22Rv1 (cell line): ENCODE measurements at regions not wholly inside any gene's neighbourhood (a gene's known extent, or its start where the extent isn't known, plus 50 kb on each side); places are given as distances from the start of the nearest gene placed in this dataset.

Experiments used
- ZFX ChIP-seq: fragments of 450-650 bp; IDR thresholded peaks from 2 replicates; pipeline ENCODE4 v1.6.1; 2017; ENCODE audit warnings: antibody characterized with exemption, borderline replicate concordance
- TF ChIP-seq, protein P1 (sequence below): fragments of 450-650 bp; IDR thresholded peaks from 2 replicates; pipeline ENCODE4 v1.5.1; 2017; ENCODE audit warnings: mild to moderate bottlenecking

DNA sequence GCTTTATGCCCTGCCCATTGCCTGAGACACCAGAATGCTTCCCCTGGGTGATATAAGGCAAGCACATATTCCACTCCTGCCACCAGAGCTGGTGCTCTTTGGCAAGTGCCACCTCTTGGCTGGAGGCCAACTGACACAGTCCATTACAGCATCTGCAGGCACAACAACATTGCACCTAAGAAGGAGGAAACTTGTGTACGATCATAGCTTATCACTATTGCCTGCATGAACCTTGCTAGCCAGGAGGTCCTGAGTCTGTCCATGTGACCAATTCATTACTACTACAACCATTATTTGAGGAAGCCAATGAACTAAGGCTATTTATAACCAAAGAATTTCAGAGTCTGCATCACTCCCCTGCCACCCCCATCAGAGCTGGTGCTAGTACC is 119.8 kb upstream of the SCAF11 start:
- TF ChIP-seq, protein P1, sequence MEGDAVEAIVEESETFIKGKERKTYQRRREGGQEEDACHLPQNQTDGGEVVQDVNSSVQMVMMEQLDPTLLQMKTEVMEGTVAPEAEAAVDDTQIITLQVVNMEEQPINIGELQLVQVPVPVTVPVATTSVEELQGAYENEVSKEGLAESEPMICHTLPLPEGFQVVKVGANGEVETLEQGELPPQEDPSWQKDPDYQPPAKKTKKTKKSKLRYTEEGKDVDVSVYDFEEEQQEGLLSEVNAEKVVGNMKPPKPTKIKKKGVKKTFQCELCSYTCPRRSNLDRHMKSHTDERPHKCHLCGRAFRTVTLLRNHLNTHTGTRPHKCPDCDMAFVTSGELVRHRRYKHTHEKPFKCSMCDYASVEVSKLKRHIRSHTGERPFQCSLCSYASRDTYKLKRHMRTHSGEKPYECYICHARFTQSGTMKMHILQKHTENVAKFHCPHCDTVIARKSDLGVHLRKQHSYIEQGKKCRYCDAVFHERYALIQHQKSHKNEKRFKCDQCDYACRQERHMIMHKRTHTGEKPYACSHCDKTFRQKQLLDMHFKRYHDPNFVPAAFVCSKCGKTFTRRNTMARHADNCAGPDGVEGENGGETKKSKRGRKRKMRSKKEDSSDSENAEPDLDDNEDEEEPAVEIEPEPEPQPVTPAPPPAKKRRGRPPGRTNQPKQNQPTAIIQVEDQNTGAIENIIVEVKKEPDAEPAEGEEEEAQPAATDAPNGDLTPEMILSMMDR = no peak
- no peak for TF ChIP-seq ZFX
